GM21526 (cell line): ENCODE measurements at regions not wholly inside any gene's neighbourhood (a gene's known extent, or its start where the extent isn't known, plus 50 kb on each side); places are given as distances from the start of the nearest gene placed in this dataset.

Source experiments
- ATAC-seq: cut with Tn5 transposase; IDR thresholded peaks from one replicate; pipeline ENCODE4 v1.9.1; 2021; ENCODE audit warnings: moderate library complexity; ENCODE audit not compliant: unreplicated experiment, low FRiP score

DNA sequence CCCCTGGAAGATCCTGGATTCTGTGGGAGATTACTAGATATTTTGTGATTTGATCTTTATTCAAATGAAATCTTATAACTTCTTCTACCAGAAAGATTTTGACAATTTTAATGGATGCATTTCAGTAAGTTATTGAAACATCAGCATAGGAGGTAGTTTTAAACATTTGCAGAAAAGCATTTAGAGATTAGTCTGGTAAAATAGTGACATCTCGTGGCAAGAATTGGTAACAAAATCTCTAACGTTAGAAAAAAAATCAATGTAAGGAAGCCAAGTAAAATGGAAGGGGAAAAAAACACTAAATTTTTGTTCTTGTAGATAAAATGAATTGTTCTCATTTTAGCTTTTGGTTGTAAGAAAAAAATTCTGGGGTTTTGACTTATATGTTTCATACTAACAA, 73.3 kb downstream of the TASL start:
- no peak for ATAC-seq

DNA sequence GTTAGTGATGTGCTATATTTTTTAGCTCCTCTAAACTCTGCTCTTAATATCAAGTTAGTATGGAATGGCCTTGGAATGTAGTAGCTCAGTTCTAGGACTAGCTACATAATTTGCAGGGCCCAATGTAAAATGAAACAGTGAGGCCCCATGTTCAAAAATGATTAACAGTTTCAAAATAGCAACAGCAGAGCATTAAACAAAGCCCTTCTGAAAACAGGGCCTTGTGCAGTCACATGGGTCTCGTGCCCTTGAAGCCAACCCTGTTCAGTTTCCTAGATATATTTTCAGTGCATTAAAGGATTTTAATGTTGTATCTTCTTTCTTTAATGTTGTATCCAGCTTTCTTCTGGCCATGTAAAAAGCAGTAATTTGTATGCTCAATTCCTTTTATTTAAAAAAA, 82.1 kb downstream of the TASL start:
- no peak for ATAC-seq

DNA sequence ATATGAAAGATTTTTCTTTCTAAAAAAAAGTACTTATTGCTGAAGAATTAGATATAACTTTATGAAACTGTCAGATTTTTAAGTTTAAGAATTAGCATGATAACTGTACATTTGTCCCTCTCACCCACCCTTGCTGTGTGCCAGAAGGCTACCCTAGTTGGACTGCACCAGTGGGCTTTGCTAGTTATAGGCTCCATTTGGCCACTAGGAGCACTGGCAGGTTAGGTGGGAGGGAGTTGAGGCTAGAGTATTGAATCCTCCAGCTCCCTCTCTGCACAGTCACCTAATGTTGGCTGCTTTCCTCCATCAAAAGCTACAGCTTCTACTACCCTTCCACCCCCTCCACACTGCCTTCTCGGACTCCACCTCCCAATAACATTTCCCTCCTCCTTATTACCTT, 84.2 kb downstream of the TASL start:
- no peak for ATAC-seq

DNA sequence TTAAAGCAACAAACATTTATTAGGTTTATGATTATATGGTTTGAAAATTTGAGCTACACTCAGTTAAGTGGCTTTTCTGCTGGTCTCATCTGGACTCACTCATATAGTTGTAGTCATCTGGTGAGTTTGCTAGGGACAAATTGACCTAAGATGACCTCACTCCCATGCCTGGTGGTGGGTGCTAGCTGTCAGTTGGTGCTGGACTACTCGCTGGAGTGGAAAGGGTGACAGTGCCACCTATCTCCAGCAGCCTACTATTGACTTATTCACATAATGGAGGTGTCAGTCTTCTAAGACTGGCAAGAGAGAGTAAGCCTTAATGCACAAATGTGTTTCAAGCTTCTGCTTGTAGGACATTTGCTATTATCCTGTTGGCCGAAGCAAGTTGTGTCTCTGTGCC, 88.2 kb downstream of the TASL start:
- ATAC-seq = no peak

DNA sequence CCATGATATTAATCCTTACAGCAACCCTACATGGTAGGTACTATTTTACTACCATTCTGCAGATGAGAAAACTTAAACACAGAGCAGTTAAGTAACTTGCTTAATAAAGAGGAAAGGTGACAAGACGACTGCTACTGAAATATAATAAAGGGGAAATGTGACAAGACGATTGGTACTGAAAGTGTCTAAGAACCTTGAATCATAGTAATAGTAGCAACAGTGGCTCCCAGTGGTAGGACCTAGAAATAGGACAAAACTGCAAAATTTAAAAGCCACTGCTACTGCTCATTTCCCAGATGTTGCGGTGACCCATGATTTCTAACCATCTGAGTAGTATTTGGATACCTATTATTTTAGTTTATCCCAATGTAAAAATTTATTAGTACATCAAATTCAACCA, 89.5 kb downstream of the TASL start:
- ATAC-seq = peak; percentile 79

DNA sequence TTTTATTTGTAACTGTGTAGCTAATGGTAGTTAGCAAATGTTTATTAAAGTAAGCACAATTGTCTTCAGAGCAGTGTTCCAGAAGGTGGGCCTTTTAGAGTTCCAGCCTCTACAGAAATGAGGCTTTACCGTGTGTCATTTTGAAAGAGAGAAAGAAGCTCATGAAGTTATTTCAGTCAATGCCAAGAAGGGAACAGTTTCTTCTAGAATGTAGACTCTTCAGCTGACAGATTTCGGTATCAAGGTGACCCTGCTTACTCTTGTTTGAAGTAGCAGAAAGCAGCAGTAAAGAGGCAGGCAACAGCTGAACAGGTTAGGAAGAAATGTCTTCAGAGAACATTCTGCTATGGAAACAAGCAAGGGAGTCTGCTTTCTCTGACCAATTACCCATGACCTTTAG, 93.6 kb downstream of the TASL start:
- ATAC-seq = peak; percentile 78

DNA sequence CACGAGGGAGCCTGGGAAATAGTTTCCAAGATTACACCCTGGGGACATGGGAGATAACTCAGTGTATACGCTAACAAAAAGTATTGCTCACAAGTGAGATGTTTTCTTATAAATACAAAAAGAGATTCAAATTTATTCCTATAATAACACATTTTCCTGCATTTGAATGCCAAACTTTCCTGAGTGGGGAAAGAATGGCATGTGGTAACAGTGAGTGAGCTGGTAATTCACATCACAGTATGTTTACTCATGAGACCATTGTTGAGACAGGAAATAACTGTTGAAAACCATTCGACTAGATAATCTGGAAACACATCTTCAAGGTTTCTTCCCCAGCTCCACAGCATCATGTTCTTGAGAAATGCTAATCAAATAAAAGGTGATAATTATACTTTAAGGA, 109.1 kb downstream of the TASL start:
- no peak for ATAC-seq
